LNCAP (cell line): ENCODE measurements at regions not wholly inside any gene's neighbourhood (a gene's known extent, or its start where the extent isn't known, plus 50 kb on each side); places are given as distances from the start of the nearest gene placed in this dataset.

Source experiments
- CTCF ChIP-seq: fragments of 450-650 bp; IDR thresholded peaks from 2 replicates; pipeline ENCODE4 v1.5.1; 2017; ENCODE audit warnings: mild to moderate bottlenecking

- no peak for TF ChIP-seq CTCF
Measured at GRCh38 chr4:4791299-4792111, 68.0 kb upstream of the MSX1 start.

- no peak for TF ChIP-seq CTCF
Measured at GRCh38 chr4:4789462-4789861, 70.0 kb upstream of the MSX1 start.

GRCh38 chr4:4788573-4788972 lies 70.9 kb upstream of the MSX1 start:
- no peak for TF ChIP-seq CTCF

- no peak for TF ChIP-seq CTCF
Measured at GRCh38 chr4:4787421-4787820, 72.0 kb upstream of the MSX1 start.

- TF ChIP-seq CTCF, result no peak
Measured at GRCh38 chr4:4784379-4784778, 75.1 kb upstream of the MSX1 start.

- TF ChIP-seq CTCF, result no peak
Measured at GRCh38 chr4:4783847-4784246, 75.6 kb upstream of the MSX1 start.

- no peak for TF ChIP-seq CTCF
Measured at GRCh38 chr4:4782969-4783368, 76.5 kb upstream of the MSX1 start.
